ENCODE measurements at regions not wholly inside any gene's neighbourhood (a gene's known extent, or its start where the extent isn't known, plus 50 kb on each side); places are given as distances from the start of the nearest gene placed in this dataset.

DNA sequence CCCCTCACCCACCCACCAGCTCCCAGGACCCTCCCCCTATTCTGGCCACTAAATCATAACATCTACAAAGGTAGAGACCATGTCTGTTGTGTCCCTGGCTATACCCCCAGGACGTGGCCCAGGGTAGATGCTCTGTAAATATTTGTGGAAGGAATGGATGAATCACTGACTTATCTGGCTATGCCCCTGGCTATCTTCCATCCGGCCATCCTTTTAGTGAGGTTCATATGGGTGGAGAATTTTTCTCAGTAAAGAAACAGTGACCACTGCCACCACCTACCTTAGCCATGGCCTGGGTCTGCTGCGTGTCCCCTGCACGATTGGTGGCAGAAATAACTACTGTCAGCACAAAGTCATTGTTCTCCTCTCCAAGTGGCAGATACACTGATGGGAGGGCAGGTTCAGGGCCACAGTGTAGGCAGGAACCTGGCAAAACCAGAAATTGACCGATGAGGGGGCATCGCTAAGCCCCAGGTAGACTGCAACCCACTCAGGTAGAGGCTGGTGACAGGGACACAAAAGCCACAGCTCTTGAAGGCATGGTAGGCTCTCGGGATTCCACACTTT is 63.1 kb upstream of the BCO1 start:
- Histone ChIP-seq H3K4me3 (ENCODE audit: insufficient read depth, low read length) (no peak overlapping the region), H4K20me1 (ENCODE audit: insufficient read depth, low read length) (no peaks in the 10 kb centered on the region), H3K27me3 (ENCODE audit: insufficient read depth, low read length) (no peaks in the 10 kb centered on the region), H3K27ac (ENCODE audit: low read depth, low read length) (no peak overlapping the region), H3K36me3 (ENCODE audit: insufficient read depth, low read length) (no peaks in the 10 kb centered on the region), H3K79me2 (ENCODE audit: insufficient read depth, low read length) (no peaks in the 10 kb centered on the region), H3K4me2 (ENCODE audit: insufficient read depth, low read length) (peak overlapping the region; percentile 20), H2AFZ (ENCODE audit: low read length) (no peak overlapping the region), H3K9me3 (ENCODE audit: low read depth, low read length) (no peaks in the 10 kb centered on the region), H3K4me1 (ENCODE audit: insufficient read depth, low read length) (peaks cover 11% of the 10 kb centered on the region)
- TF ChIP-seq, protein P1, sequence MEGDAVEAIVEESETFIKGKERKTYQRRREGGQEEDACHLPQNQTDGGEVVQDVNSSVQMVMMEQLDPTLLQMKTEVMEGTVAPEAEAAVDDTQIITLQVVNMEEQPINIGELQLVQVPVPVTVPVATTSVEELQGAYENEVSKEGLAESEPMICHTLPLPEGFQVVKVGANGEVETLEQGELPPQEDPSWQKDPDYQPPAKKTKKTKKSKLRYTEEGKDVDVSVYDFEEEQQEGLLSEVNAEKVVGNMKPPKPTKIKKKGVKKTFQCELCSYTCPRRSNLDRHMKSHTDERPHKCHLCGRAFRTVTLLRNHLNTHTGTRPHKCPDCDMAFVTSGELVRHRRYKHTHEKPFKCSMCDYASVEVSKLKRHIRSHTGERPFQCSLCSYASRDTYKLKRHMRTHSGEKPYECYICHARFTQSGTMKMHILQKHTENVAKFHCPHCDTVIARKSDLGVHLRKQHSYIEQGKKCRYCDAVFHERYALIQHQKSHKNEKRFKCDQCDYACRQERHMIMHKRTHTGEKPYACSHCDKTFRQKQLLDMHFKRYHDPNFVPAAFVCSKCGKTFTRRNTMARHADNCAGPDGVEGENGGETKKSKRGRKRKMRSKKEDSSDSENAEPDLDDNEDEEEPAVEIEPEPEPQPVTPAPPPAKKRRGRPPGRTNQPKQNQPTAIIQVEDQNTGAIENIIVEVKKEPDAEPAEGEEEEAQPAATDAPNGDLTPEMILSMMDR (IDR thresholded peaks at IDR 0.05; ENCODE audit: extremely low read depth, low read depth, low read length) = no peak
- DNase-seq (ENCODE audit: insufficient read length, low spot score, missing footprints) = peak; percentile 87

DNA sequence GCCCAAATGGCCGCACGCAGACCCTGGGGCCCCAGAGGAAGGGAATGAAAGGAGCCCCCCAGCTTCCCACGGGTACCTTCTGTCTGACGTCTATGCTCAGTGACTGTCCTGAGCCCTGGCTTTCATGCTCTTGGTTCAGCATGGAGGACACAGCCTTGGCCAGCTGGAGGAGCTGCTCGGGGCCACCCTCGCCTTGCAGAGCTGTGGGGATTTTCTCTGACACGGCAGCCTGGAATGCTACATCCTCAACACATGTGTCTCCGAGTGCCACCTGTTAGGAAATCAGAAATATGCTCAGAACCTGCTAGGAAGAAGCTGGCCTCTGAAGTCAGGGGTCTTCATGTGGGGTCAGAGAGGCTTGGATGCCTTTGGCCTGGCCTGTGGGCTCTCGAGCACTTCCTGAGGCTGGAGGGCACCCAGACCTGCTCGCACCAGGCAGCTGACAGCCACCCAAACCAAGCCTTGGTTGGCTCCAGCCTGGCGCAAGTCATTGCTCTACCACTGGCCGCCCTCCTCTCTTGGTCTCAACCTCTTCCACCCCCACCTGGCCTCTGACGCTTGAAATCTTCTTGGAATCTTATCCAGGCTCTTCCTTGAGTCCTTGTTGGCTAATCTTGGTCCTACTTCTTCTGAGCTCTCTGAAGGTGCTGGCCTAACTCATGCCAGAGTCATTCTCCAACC is 63.7 kb upstream of the BCO1 start:
- no peaks in the 10 kb centered on the region for H3K9me3 ChIP-seq (ENCODE audit: low read depth, low read length)
- no peaks in the 10 kb centered on the region for H4K20me1 ChIP-seq (ENCODE audit: insufficient read depth, low read length)
- DNase-seq (ENCODE audit: insufficient read length, low spot score, missing footprints) = no peak
- H3K36me3 ChIP-seq (ENCODE audit: insufficient read depth, low read length) = no peaks in the 10 kb centered on the region
- TF ChIP-seq, protein P1 (IDR thresholded peaks at IDR 0.05; ENCODE audit: extremely low read depth, low read depth, low read length) = no peak
- no peaks in the 10 kb centered on the region for H3K79me2 ChIP-seq (ENCODE audit: insufficient read depth, low read length)
- H3K27me3 ChIP-seq (ENCODE audit: insufficient read depth, low read length) = no peaks in the 10 kb centered on the region
- no peak overlapping the region for H2AFZ ChIP-seq (ENCODE audit: low read length)
- H3K4me2 ChIP-seq (ENCODE audit: insufficient read depth, low read length) = peak overlapping the region; percentile 20
- no peak overlapping the region for H3K4me3 ChIP-seq (ENCODE audit: insufficient read depth, low read length)
- H3K4me1 ChIP-seq (ENCODE audit: insufficient read depth, low read length) = peaks cover 11% of the 10 kb centered on the region
- no peak overlapping the region for H3K27ac ChIP-seq (ENCODE audit: low read depth, low read length)

DNA sequence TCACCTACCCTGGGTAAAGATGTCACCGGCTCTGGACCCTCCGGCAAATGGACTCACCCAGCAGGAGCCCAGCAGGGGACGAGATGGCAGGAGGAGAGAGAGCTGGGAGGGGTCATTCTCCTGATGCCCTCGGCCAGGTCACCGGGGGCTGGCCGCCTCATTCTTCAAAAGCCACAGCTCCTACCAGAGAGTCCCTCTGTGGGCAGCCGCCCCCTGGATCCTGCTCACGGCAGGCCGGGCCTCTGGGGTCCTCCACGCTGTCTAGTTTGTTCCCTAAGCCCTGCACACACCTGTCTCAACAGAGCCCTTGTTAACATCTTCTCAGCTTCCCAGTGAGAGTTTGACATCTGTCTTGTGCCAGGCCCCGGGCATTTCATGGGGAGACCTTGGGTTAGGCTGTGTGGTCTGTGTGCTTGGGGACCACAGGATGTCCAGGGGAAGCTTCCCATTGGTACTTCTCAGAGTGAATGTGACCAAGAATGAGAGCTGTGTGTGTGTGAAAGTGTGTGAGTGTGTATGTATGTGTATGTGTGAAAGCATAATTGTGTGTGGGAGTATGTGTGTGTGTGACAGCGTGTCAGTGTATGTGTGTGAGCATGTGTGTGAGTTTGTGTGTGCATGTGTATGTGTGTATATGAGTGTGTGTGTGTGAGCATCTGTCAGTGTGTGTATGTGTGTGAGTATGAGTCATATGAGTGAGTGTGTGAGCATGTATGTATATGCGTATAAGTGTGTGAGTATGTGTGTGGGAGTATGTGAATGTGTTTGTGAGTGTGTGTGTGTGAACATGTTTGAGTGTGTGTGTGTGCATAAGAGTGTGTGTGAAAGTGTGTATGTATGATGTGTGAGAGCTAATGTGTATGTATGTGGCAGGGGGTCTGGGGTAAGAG is 65.5 kb upstream of the BCO1 start:
- Histone ChIP-seq H3K36me3 (ENCODE audit: insufficient read depth, low read length) (no peaks in the 10 kb centered on the region), H3K79me2 (ENCODE audit: insufficient read depth, low read length) (no peaks in the 10 kb centered on the region), H3K27me3 (ENCODE audit: insufficient read depth, low read length) (no peaks in the 10 kb centered on the region), H4K20me1 (ENCODE audit: insufficient read depth, low read length) (no peaks in the 10 kb centered on the region), H3K4me3 (ENCODE audit: insufficient read depth, low read length) (no peak overlapping the region), H3K27ac (ENCODE audit: low read depth, low read length) (no peak overlapping the region), H3K4me1 (ENCODE audit: insufficient read depth, low read length) (peaks cover 11% of the 10 kb centered on the region), H2AFZ (ENCODE audit: low read length) (no peak overlapping the region), H3K4me2 (ENCODE audit: insufficient read depth, low read length) (no peak overlapping the region), H3K9me3 (ENCODE audit: low read depth, low read length) (no peaks in the 10 kb centered on the region)
- TF ChIP-seq, protein P1 (IDR thresholded peaks at IDR 0.05; ENCODE audit: extremely low read depth, low read depth, low read length) = no peak
- no peak for DNase-seq (ENCODE audit: insufficient read length, low spot score, missing footprints)

DNA sequence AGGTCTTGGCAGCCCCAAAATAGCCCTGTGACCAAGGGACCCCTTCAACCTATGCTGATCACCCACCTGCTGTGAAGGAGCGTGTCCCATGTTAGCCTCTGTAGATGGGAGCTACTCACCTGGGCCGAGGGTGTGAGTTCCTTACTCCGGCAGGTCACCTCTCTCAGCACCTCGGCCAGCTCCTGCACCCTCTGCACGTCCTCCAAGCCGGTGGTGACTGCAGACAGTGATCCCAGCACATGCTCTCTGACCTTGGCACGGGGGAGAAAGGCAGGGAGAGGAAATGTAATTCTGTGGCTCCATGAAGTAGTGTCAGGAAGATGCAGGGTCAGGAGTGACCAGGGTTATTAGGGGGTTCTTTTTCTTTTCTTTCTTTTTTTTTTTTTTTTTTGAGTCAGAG is 67.7 kb upstream of the BCO1 start:
- Histone ChIP-seq H3K4me1 (ENCODE audit: insufficient read depth, low read length) (peaks cover 11% of the 10 kb centered on the region), H3K36me3 (ENCODE audit: insufficient read depth, low read length) (no peaks in the 10 kb centered on the region), H3K9me3 (ENCODE audit: low read depth, low read length) (no peaks in the 10 kb centered on the region), H3K27me3 (ENCODE audit: insufficient read depth, low read length) (no peaks in the 10 kb centered on the region), H3K79me2 (ENCODE audit: insufficient read depth, low read length) (no peaks in the 10 kb centered on the region), H2AFZ (ENCODE audit: low read length) (no peak overlapping the region), H3K4me2 (ENCODE audit: insufficient read depth, low read length) (no peak overlapping the region), H3K4me3 (ENCODE audit: insufficient read depth, low read length) (no peak overlapping the region), H3K27ac (ENCODE audit: low read depth, low read length) (no peak overlapping the region), H4K20me1 (ENCODE audit: insufficient read depth, low read length) (no peaks in the 10 kb centered on the region)
- no peak for DNase-seq (ENCODE audit: insufficient read length, low spot score, missing footprints)
- TF ChIP-seq, protein P1 (IDR thresholded peaks at IDR 0.05; ENCODE audit: extremely low read depth, low read depth, low read length) = no peak
